Osteoblast (primary cell): ENCODE measurements at regions not wholly inside any gene's neighbourhood (a gene's known extent, or its start where the extent isn't known, plus 50 kb on each side); places are given as distances from the start of the nearest gene placed in this dataset.

Experiments
- DNase-seq: peaks from one replicate; pipeline ENCODE4 v3.0.0; 2011; ENCODE audit warnings: low spot score, mixed read lengths; ENCODE audit not compliant: insufficient read length; ENCODE audit errors: missing footprints
- H2AFZ ChIP-seq: 2 replicates; pipeline ENCODE4 v1.6.0; 2011; ENCODE audit warnings: mild to moderate bottlenecking, low read length
- H3K27ac ChIP-seq: 2 replicates; pipeline ENCODE4 v1.5.1; 2011; ENCODE audit warnings: mild to moderate bottlenecking, low read depth, low read length, moderate library complexity
- H3K27me3 ChIP-seq: 2 replicates; pipeline ENCODE4 v1.6.0; 2012; ENCODE audit warnings: mild to moderate bottlenecking, control low read depth, inconsistent platforms, low read length, moderate library complexity; ENCODE audit not compliant: insufficient read depth
- H3K36me3 ChIP-seq: 2 replicates; pipeline ENCODE4 v1.5.1; 2011; ENCODE audit warnings: mild to moderate bottlenecking, low read length, control low read depth, moderate library complexity; ENCODE audit not compliant: insufficient read depth
- H3K4me1 ChIP-seq: 2 replicates; pipeline ENCODE4 v1.5.1; 2011; ENCODE audit warnings: mild to moderate bottlenecking, low read length, control low read depth, moderate library complexity; ENCODE audit not compliant: insufficient read depth
- H3K4me2 ChIP-seq: 2 replicates; pipeline ENCODE4 v1.6.0; 2011; ENCODE audit warnings: mild to moderate bottlenecking, low read length; ENCODE audit not compliant: insufficient read depth
- H3K4me3 ChIP-seq: fragments of 200-600 bp; sonication (generic); 3 replicates; pipeline ENCODE4 v1.5.1; 2012; ENCODE audit warnings: mild to moderate bottlenecking, low read length, inconsistent platforms; ENCODE audit not compliant: insufficient read depth
- H3K79me2 ChIP-seq: 2 replicates; pipeline ENCODE4 v1.6.0; 2012; ENCODE audit warnings: mild to moderate bottlenecking, low read length, control low read depth, inconsistent platforms; ENCODE audit not compliant: insufficient read depth
- H3K9me3 ChIP-seq: 2 replicates; pipeline ENCODE4 v1.5.1; 2011; ENCODE audit warnings: low read depth, low read length, control low read depth
- H4K20me1 ChIP-seq: 2 replicates; pipeline ENCODE4 v1.6.0; 2012; ENCODE audit warnings: mild to moderate bottlenecking, low read length, control low read depth; ENCODE audit not compliant: insufficient read depth
- TF ChIP-seq, protein P1 (sequence below): IDR thresholded peaks from 2 replicates; pipeline ENCODE4 v1.5.1; 2011; ENCODE audit warnings: mild to moderate bottlenecking, low read depth, low read length, moderate library complexity; ENCODE audit errors: extremely low read depth

- DNase-seq, result no peak
- Histone ChIP-seq H3K4me1 (no peaks in the 10 kb centered on the region), H3K4me3 (no peak overlapping the region), H3K9me3 (no peaks in the 10 kb centered on the region), H3K27ac (no peak overlapping the region), H3K36me3 (no peaks in the 10 kb centered on the region), H3K4me2 (no peak overlapping the region), H4K20me1 (no peaks in the 10 kb centered on the region), H3K79me2 (no peaks in the 10 kb centered on the region), H2AFZ (no peak overlapping the region), H3K27me3 (peaks cover 2% of the 10 kb centered on the region)
- TF ChIP-seq, protein P1, sequence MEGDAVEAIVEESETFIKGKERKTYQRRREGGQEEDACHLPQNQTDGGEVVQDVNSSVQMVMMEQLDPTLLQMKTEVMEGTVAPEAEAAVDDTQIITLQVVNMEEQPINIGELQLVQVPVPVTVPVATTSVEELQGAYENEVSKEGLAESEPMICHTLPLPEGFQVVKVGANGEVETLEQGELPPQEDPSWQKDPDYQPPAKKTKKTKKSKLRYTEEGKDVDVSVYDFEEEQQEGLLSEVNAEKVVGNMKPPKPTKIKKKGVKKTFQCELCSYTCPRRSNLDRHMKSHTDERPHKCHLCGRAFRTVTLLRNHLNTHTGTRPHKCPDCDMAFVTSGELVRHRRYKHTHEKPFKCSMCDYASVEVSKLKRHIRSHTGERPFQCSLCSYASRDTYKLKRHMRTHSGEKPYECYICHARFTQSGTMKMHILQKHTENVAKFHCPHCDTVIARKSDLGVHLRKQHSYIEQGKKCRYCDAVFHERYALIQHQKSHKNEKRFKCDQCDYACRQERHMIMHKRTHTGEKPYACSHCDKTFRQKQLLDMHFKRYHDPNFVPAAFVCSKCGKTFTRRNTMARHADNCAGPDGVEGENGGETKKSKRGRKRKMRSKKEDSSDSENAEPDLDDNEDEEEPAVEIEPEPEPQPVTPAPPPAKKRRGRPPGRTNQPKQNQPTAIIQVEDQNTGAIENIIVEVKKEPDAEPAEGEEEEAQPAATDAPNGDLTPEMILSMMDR, result no peak
Observed at GRCh38 chr4:125776146-125776545, 461.4 kb downstream of the FAT4 start.

DNA sequence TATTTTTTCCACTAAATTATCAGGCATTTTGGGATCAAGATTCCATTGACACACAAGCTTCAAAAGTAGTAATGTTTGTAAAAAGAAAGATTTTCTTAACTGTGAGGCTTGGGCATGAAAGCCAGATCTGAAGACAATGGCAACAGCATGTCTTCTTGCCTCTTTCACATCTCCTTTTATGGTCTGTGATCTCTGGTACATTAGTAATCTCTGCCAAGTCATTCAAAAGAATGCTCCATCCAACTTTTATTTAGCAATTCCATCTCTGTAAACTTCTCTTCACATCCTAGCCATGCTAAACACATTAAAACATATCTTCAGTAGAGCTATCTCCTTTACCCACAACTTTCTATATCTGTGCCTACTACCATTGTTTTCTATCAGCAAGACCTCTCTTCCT lies 465.4 kb downstream of the FAT4 start:
- Histone ChIP-seq H3K9me3 (no peaks in the 10 kb centered on the region), H3K4me1 (no peaks in the 10 kb centered on the region), H4K20me1 (no peaks in the 10 kb centered on the region), H3K36me3 (no peaks in the 10 kb centered on the region), H3K27me3 (peaks cover 2% of the 10 kb centered on the region), H3K4me3 (no peak overlapping the region), H3K79me2 (no peaks in the 10 kb centered on the region), H3K27ac (no peak overlapping the region), H3K4me2 (no peak overlapping the region), H2AFZ (no peak overlapping the region)
- TF ChIP-seq, protein P1, result no peak
- no peak for DNase-seq

GRCh38 chr4:125780747-125781146 lies 466.0 kb downstream of the FAT4 start:
- TF ChIP-seq, protein P1, result no peak
- Histone ChIP-seq H2AFZ (no peak overlapping the region), H3K9me3 (no peaks in the 10 kb centered on the region), H3K27ac (no peak overlapping the region), H4K20me1 (no peaks in the 10 kb centered on the region), H3K27me3 (peaks cover 2% of the 10 kb centered on the region), H3K4me1 (no peaks in the 10 kb centered on the region), H3K79me2 (no peaks in the 10 kb centered on the region), H3K4me3 (no peak overlapping the region), H3K36me3 (no peaks in the 10 kb centered on the region), H3K4me2 (no peak overlapping the region)
- DNase-seq, result no peak

GRCh38 chr4:125781651-125782050 lies 466.9 kb downstream of the FAT4 start:
- no peak for DNase-seq
- no peaks in the 10 kb centered on the region for H3K79me2 ChIP-seq
- H3K4me3 ChIP-seq, result no peak overlapping the region
- no peaks in the 10 kb centered on the region for H3K36me3 ChIP-seq
- H3K4me2 ChIP-seq, result no peak overlapping the region
- no peaks in the 10 kb centered on the region for H4K20me1 ChIP-seq
- H3K9me3 ChIP-seq, result no peaks in the 10 kb centered on the region
- H3K27me3 ChIP-seq, result peaks cover 2% of the 10 kb centered on the region
- H2AFZ ChIP-seq, result no peak overlapping the region
- H3K27ac ChIP-seq, result no peak overlapping the region
- H3K4me1 ChIP-seq, result no peaks in the 10 kb centered on the region
- TF ChIP-seq, protein P1, result no peak
